ENCODE measurements at regions not wholly inside any gene's neighbourhood (a gene's known extent, or its start where the extent isn't known, plus 50 kb on each side); places are given as distances from the start of the nearest gene placed in this dataset.

DNA sequence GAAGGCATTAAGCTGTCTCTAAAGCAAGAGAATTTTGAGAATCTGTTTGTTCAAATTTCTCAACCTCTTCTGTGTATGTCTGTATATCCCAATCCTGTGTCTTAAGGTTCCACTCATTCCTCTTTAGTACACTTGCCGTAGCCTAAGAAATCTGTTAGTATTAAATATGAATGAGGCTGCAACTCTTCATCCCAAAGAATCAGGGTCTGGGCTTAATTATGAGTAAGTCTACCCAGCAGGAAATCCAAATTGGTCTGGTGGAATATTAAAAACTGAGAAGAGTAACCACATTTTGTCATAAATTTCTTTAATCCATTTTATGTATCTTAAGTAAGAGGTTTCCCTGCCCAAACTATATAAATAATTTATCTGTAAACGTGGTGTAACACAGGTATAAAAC is 1171.2 kb downstream of the CDH12 start:
- no peaks in the 10 kb centered on the region for H3K4me1 ChIP-seq
- WGBS, 5 donors = 61 to 71% (median 63%) methylated on average over 2 of the region's 2 CpGs

DNA sequence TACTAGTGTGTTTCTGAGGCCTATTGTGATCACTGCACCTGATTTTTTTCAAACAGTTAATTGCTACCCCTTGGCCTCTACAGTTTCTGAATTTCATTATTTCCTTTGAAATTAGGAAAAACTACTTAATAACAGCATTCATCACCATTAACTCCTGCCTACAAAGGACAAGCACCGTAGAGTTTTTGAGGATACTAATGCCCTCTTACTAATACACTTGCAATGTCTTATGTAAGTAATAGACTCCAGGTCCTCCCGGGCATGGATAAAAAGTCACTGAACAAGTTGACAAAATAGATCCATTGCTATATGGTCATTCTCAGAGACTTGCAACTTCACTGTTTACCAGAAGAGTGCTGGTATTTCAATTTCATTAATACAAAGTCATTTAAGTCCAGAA is 1172.5 kb downstream of the CDH12 start:
- Histone ChIP-seq H3K4me3 (no peak overlapping the region), H3K36me3 (no peaks in the 10 kb centered on the region), H3K9me3 (peaks cover 0 to 6% (median 0%) of the 10 kb centered on the region in 4 donors), H3K27ac (no peak overlapping the region), H3K4me1 (no peaks in the 10 kb centered on the region), H3K27me3 (no peaks in the 10 kb centered on the region)
- intact Hi-C loops (cut with DNase I; ENCODE audit: low total_unique reads) = no loop called here
- 75 to 94% (median 91%) methylated on average over 2 of the region's 2 CpGs for WGBS, 5 donors
- no peak for DNase-seq
- TF ChIP-seq EP300 (IDR thresholded peaks at IDR 0.05) = no peak
- TF ChIP-seq, protein P1, sequence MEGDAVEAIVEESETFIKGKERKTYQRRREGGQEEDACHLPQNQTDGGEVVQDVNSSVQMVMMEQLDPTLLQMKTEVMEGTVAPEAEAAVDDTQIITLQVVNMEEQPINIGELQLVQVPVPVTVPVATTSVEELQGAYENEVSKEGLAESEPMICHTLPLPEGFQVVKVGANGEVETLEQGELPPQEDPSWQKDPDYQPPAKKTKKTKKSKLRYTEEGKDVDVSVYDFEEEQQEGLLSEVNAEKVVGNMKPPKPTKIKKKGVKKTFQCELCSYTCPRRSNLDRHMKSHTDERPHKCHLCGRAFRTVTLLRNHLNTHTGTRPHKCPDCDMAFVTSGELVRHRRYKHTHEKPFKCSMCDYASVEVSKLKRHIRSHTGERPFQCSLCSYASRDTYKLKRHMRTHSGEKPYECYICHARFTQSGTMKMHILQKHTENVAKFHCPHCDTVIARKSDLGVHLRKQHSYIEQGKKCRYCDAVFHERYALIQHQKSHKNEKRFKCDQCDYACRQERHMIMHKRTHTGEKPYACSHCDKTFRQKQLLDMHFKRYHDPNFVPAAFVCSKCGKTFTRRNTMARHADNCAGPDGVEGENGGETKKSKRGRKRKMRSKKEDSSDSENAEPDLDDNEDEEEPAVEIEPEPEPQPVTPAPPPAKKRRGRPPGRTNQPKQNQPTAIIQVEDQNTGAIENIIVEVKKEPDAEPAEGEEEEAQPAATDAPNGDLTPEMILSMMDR (IDR thresholded peaks at IDR 0.05) = no peak
- TF ChIP-seq POLR2AphosphoS5 (IDR thresholded peaks at IDR 0.05) = no peak
- no peak for TF ChIP-seq POLR2A (IDR thresholded peaks at IDR 0.05)

More for the DNA sequence above, 1171.2 kb downstream of the CDH12 start:
- H3K9me3 ChIP-seq = peaks cover 0 to 6% (median 0%) of the 10 kb centered on the region in 4 donors
- H3K27ac ChIP-seq = no peak overlapping the region
- no peak overlapping the region for H3K4me3 ChIP-seq
- no peaks in the 10 kb centered on the region for H3K36me3 ChIP-seq
- intact Hi-C loops (cut with DNase I; ENCODE audit: low total_unique reads) = no loop called here
- H3K27me3 ChIP-seq = no peaks in the 10 kb centered on the region
- DNase-seq = no peak
- TF ChIP-seq POLR2A (IDR thresholded peaks at IDR 0.05) = no peak
- no peak for TF ChIP-seq EP300 (IDR thresholded peaks at IDR 0.05)
- TF ChIP-seq POLR2AphosphoS5 (IDR thresholded peaks at IDR 0.05) = no peak
- TF ChIP-seq, protein P1 (IDR thresholded peaks at IDR 0.05) = no peak

DNA sequence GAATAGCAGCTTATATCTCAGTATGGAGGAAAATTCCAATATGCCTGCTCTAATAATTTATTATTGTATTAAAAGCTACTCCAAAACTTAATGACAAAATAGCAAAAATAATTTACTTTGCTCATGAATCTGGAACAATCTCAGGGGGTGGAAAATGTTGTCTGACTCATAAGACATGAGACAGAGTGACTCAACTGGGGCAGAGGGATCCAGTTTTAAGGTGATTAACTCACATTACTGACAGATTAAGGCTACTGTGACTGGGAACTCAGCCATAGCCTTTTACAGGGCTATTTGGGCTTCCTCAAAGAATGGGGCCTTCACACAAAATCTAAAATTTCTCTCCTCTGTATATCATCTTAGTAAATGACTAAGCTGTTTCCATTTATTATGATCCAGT is 1172.9 kb downstream of the CDH12 start:
- Histone ChIP-seq H3K27ac (no peak overlapping the region), H3K36me3 (no peaks in the 10 kb centered on the region), H3K4me3 (no peak overlapping the region), H3K9me3 (peaks cover 0 to 6% (median 0%) of the 10 kb centered on the region in 4 donors), H3K27me3 (no peaks in the 10 kb centered on the region), H3K4me1 (no peaks in the 10 kb centered on the region)
- no peak for TF ChIP-seq POLR2A (IDR thresholded peaks at IDR 0.05)
- TF ChIP-seq POLR2AphosphoS5 (IDR thresholded peaks at IDR 0.05) = no peak
- TF ChIP-seq, protein P1 (IDR thresholded peaks at IDR 0.05) = no peak
- TF ChIP-seq EP300 (IDR thresholded peaks at IDR 0.05) = no peak
- no peak for DNase-seq
- intact Hi-C loops (cut with DNase I; ENCODE audit: low total_unique reads) = no loop called here

DNA sequence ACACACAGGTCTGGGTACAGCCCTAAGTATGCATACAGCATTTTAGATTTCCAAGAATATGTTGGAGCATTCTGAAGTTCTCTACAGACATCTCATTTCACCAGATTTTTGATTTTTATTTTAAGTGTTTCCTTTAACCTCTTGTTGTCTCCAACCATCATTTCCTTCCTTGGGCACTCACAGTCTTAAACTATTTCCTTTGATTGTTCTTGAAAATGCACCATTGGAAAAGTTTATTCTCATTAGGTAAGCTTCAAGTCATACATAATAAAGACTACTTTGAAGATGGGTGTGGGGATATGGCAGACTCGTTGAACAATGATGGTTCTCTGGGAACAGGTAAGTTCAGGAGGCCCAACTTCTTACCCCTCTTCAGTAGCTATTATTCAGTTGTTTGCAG is 1174.6 kb downstream of the CDH12 start:
- H3K27ac ChIP-seq = no peak overlapping the region
- TF ChIP-seq POLR2A (IDR thresholded peaks at IDR 0.05) = no peak
- TF ChIP-seq EP300 (IDR thresholded peaks at IDR 0.05) = no peak
- no peak for TF ChIP-seq POLR2AphosphoS5 (IDR thresholded peaks at IDR 0.05)
- TF ChIP-seq, protein P1 (IDR thresholded peaks at IDR 0.05) = no peak
- intact Hi-C loops (cut with DNase I; ENCODE audit: low total_unique reads) = no loop called here

More for the DNA sequence above, 1174.6 kb downstream of the CDH12 start:
- H3K9me3 ChIP-seq = no peaks in the 10 kb centered on the region
- no peak for DNase-seq
- no peaks in the 10 kb centered on the region for H3K27me3 ChIP-seq
- WGBS, 5 donors = 55 to 66% (median 57%) methylated on average over 1 of the region's 1 CpG
- no peak overlapping the region for H3K4me3 ChIP-seq
- H3K4me1 ChIP-seq = no peaks in the 10 kb centered on the region
- H3K36me3 ChIP-seq = no peaks in the 10 kb centered on the region

All from stomach (tissue), 8 donors.